OCI-LY3 (cell line): ENCODE measurements at regions not wholly inside any gene's neighbourhood (a gene's known extent, or its start where the extent isn't known, plus 50 kb on each side); places are given as distances from the start of the nearest gene placed in this dataset.

Experiments
- H2AFZ ChIP-seq: fragments of 200-600, 300-600 bp; shearing (Covaris generic); 2 replicates; pipeline ENCODE4 v1.6.0; 2014; ENCODE audit warnings: antibody characterized with exemption, low read depth, low read length
- H3K27ac ChIP-seq: fragments of 200-600, 300-600 bp; sonication (generic); 2 replicates; pipeline ENCODE4 v1.5.1; 2014; ENCODE audit warnings: mild to moderate bottlenecking, low read length, moderate library complexity, mixed read lengths
- H3K27me3 ChIP-seq: fragments of 200-600, 300-600 bp; sonication (generic); 2 replicates; pipeline ENCODE4 v1.6.1; 2014; ENCODE audit warnings: low read depth, low read length, mixed read lengths
- H3K36me3 ChIP-seq: fragments of 200-600, 300-600 bp; sonication (generic); replicated peaks from 2 replicates; pipeline ENCODE3; 2014; ENCODE audit warnings: low read depth, low read length, mixed read lengths
- H3K4me1 ChIP-seq: fragments of 300-600, 200-600 bp; sonication (generic); 2 replicates; pipeline ENCODE4 v1.6.1; 2014; ENCODE audit warnings: low read length, mixed read lengths
- H3K4me2 ChIP-seq: fragments of 200-600, 300-600 bp; sonication (generic); 2 replicates; pipeline ENCODE4 v1.6.1; 2014; ENCODE audit warnings: low read length, mixed read lengths
- H3K4me3 ChIP-seq: fragments of 300-600, 200-600 bp; sonication (generic); 2 replicates; pipeline ENCODE4 v1.5.1; 2014; ENCODE audit warnings: antibody characterized with exemption, mild to moderate bottlenecking, low read length, moderate library complexity
- H3K79me2 ChIP-seq: fragments of 300-600, 200-600 bp; shearing (Covaris generic); 2 replicates; pipeline ENCODE4 v1.6.1; 2014; ENCODE audit warnings: mild to moderate bottlenecking, low read length, mixed read lengths
- H3K9ac ChIP-seq: fragments of 300-600, 200-600 bp; shearing (Covaris generic); 2 replicates; pipeline ENCODE4 v1.6.0; 2014; ENCODE audit warnings: mild to moderate bottlenecking, low read length, moderate library complexity
- H3K9me3 ChIP-seq: fragments of 200-600, 300-600 bp; shearing (Covaris generic); 2 replicates; pipeline ENCODE4 v1.6.1; 2014; ENCODE audit warnings: low read length, mixed read lengths; ENCODE audit not compliant: insufficient read depth
- H4K20me1 ChIP-seq: fragments of 200-600, 300-600 bp; sonication (generic); 2 replicates; pipeline ENCODE4 v1.6.1; 2016; ENCODE audit warnings: low read length, mixed read lengths; ENCODE audit not compliant: insufficient read depth
- EZH2phosphoT487 ChIP-seq: fragments of 200-600 bp; shearing (Covaris generic); IDR thresholded peaks from 2 replicates; pipeline ENCODE4 v1.6.1; 2018; ENCODE audit warnings: antibody characterized with exemption, mixed run types, low read depth
- TF ChIP-seq, protein P1 (sequence below): fragments of 200-600, 300-600 bp; sonication (generic); IDR thresholded peaks from 2 replicates; pipeline ENCODE4 v1.5.1; 2014; ENCODE audit warnings: antibody characterized with exemption, low read length, low read depth

- no peaks in the 10 kb centered on the region for H3K79me2 ChIP-seq
- no peak overlapping the region for H3K27ac ChIP-seq
- H3K9ac ChIP-seq: no peak overlapping the region
- no peaks in the 10 kb centered on the region for H3K27me3 ChIP-seq
- TF ChIP-seq, protein P1, sequence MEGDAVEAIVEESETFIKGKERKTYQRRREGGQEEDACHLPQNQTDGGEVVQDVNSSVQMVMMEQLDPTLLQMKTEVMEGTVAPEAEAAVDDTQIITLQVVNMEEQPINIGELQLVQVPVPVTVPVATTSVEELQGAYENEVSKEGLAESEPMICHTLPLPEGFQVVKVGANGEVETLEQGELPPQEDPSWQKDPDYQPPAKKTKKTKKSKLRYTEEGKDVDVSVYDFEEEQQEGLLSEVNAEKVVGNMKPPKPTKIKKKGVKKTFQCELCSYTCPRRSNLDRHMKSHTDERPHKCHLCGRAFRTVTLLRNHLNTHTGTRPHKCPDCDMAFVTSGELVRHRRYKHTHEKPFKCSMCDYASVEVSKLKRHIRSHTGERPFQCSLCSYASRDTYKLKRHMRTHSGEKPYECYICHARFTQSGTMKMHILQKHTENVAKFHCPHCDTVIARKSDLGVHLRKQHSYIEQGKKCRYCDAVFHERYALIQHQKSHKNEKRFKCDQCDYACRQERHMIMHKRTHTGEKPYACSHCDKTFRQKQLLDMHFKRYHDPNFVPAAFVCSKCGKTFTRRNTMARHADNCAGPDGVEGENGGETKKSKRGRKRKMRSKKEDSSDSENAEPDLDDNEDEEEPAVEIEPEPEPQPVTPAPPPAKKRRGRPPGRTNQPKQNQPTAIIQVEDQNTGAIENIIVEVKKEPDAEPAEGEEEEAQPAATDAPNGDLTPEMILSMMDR: no peak
- no peak for TF ChIP-seq EZH2phosphoT487
- H3K4me1 ChIP-seq: no peaks in the 10 kb centered on the region
- H4K20me1 ChIP-seq: no peaks in the 10 kb centered on the region
- H3K9me3 ChIP-seq: no peaks in the 10 kb centered on the region
- H3K36me3 ChIP-seq: no peaks in the 10 kb centered on the region
- no peak overlapping the region for H2AFZ ChIP-seq
- no peak overlapping the region for H3K4me3 ChIP-seq
- no peak overlapping the region for H3K4me2 ChIP-seq
Measured at GRCh38 chr2:210816769-210817168, 260.4 kb downstream of the CPS1 start.

- Histone ChIP-seq H3K27me3 (no peaks in the 10 kb centered on the region), H3K4me3 (no peak overlapping the region), H3K4me1 (no peaks in the 10 kb centered on the region), H3K36me3 (no peaks in the 10 kb centered on the region), H3K79me2 (no peaks in the 10 kb centered on the region), H3K4me2 (no peak overlapping the region), H3K9ac (no peak overlapping the region), H2AFZ (no peak overlapping the region), H4K20me1 (no peaks in the 10 kb centered on the region), H3K27ac (no peak overlapping the region), H3K9me3 (no peaks in the 10 kb centered on the region)
- TF ChIP-seq, protein P1: no peak
- TF ChIP-seq EZH2phosphoT487: no peak
Measured at GRCh38 chr2:210818473-210818872, 262.1 kb downstream of the CPS1 start.

- Histone ChIP-seq H3K4me1 (no peaks in the 10 kb centered on the region), H3K4me3 (no peak overlapping the region), H3K4me2 (no peak overlapping the region), H2AFZ (no peak overlapping the region), H3K27me3 (no peaks in the 10 kb centered on the region), H3K9me3 (no peaks in the 10 kb centered on the region), H3K79me2 (no peaks in the 10 kb centered on the region), H3K27ac (no peak overlapping the region), H3K36me3 (no peaks in the 10 kb centered on the region), H3K9ac (no peak overlapping the region), H4K20me1 (no peaks in the 10 kb centered on the region)
- TF ChIP-seq EZH2phosphoT487: no peak
- TF ChIP-seq, protein P1: no peak
Measured at GRCh38 chr2:210833403-210833802, 277.0 kb downstream of the CPS1 start.

GRCh38 chr2:210839034-210839433 is 282.6 kb downstream of the CPS1 start:
- H2AFZ ChIP-seq: peak overlapping the region; percentile 6; the same call in 1 of the 2 replicates
- no peaks in the 10 kb centered on the region for H3K79me2 ChIP-seq
- no peak for TF ChIP-seq EZH2phosphoT487
- TF ChIP-seq, protein P1: no peak

More at GRCh38 chr2:210839034-210839433, 282.6 kb downstream of the CPS1 start:
- Histone ChIP-seq H3K4me1 (no peaks in the 10 kb centered on the region), H4K20me1 (no peaks in the 10 kb centered on the region), H3K36me3 (no peaks in the 10 kb centered on the region), H3K4me2 (no peak overlapping the region), H3K27me3 (no peaks in the 10 kb centered on the region), H3K27ac (no peak overlapping the region), H3K9ac (no peak overlapping the region), H3K4me3 (no peak overlapping the region), H3K9me3 (no peaks in the 10 kb centered on the region)
